Pancreas (tissue), 10 donors: ENCODE measurements at regions not wholly inside any gene's neighbourhood (a gene's known extent, or its start where the extent isn't known, plus 50 kb on each side); places are given as distances from the start of the nearest gene placed in this dataset.

Experiments used
- ATAC-seq, 4 donors: fragments of 200-7000 bp; cut with Tn5 transposase; one replicate each; pipeline versions ENCODE4 v1.8.0 to v1.9.1; 2020; ENCODE audit warnings: mild to moderate bottlenecking in 4 of 4, moderate library complexity in 4 of 4
- DNase-seq, 6 donors: peaks; one replicate each; pipeline ENCODE4 v3.0.0-alpha.2; 2020
- FAIRE-seq: peaks from 2 replicates; lab custom pipeline; 2012; peaks lifted over from hg19 to GRCh38; lab: Jason Lieb, UNC
- H3K27ac ChIP-seq, 4 donors: fragments of 200-600 bp; sonication (generic); 1 replicate in 3 of 4; 2 replicates in 1 of 4; pipeline versions ENCODE4 v1.5.0 to v1.8.0; 2020
- H3K27me3 ChIP-seq, 4 donors: fragments of 200-600 bp; one replicate each; pipeline ENCODE4 v1.8.0; 2021
- H3K36me3 ChIP-seq, 3 donors: fragments of 200-600 bp; sonication (generic) in 1 of 3; one replicate each; pipeline versions ENCODE4 v1.5.0 to v1.8.0; 2020 to 2021
- H3K4me1 ChIP-seq, 3 donors: fragments of 200-600 bp; one replicate each; pipeline ENCODE4 v1.8.0; 2021
- H3K4me3 ChIP-seq, 4 donors: fragments of 200-600 bp; sonication (generic) in 2 of 4; one replicate each; pipeline versions ENCODE4 v1.5.0 to v1.8.0; 2020 to 2021
- H3K9me3 ChIP-seq, 4 donors: fragments of 200-600 bp; one replicate each; pipeline ENCODE4 v1.8.0; 2021
- CTCF ChIP-seq, 4 donors: fragments of 200-600 bp; sonication (generic) in 3 of 4; IDR thresholded peaks; one replicate each; pipeline versions ENCODE4 v1.5.0 to v1.8.0; 2021; ENCODE audit warnings: antibody characterized with exemption in 4 of 4
- WGBS, 2 donors: extraction: QIAGEN DNeasy Blood & Tissue Kit; methylation state at CpG; one replicate each; pipeline ENCODE4 v1.1.7; 2013; 5-methylcytosine and 5-hydroxymethylcytosine counted together
- intact Hi-C, 3 donors: fragments of 100-400 bp; cut with DNase I; formaldehyde crosslinking; loops; one replicate each; pipeline versions ENCODE4 v1.11.1 to v1.14.2; 2022
- donor health status: healthy with polysubstance abuse.
- donor health status: DM: no; HTN: no; CAD: no; lungs with moderate emphysema.
- donor health status: DM: no; HTN: no; CAD: no.
- donor health status: control.
- donor health status: control.
- donor health status: Bipolar disorder and iron deficiency.
- donor health status: DM: yes; HTN: yes; CAD: no.
- donor health status: DM: no; HTN: no; CAD: no.
- donor health status: DM: no; HTN: no; CAD: no.
- donor health status: DM: yes; HTN: yes; CAD: no.

GRCh38 chr5:82335806-82336205, 57.7 kb upstream of the RPS23 start:
- H3K27ac ChIP-seq: no peak overlapping the region

GRCh38 chr5:82334856-82335255, 56.7 kb upstream of the RPS23 start:
- FAIRE-seq (no peak), ATAC-seq (peak in 1 of 4 donors; percentile 23), DNase-seq (no peak)
- no peaks in the 10 kb centered on the region for H3K4me1 ChIP-seq
- no peak overlapping the region for H3K27ac ChIP-seq
- no peak overlapping the region for H3K4me3 ChIP-seq
- TF ChIP-seq CTCF (IDR thresholded peaks at IDR 0.05): no peak
- H3K27me3 ChIP-seq: no peaks in the 10 kb centered on the region
- intact Hi-C loops: no loop called here
- no peaks in the 10 kb centered on the region for H3K36me3 ChIP-seq
- H3K9me3 ChIP-seq: no peaks in the 10 kb centered on the region
- WGBS, 2 donors: 61 to 70% methylated on average over 4 of the region's 4 CpGs

More at GRCh38 chr5:82335806-82336205, 57.7 kb upstream of the RPS23 start:
- ATAC-seq: no peak
- Histone ChIP-seq H3K36me3 (no peaks in the 10 kb centered on the region), H3K4me3 (no peak overlapping the region), H3K27me3 (no peaks in the 10 kb centered on the region), H3K9me3 (no peaks in the 10 kb centered on the region), H3K4me1 (no peaks in the 10 kb centered on the region)
- DNase-seq: no peak
- intact Hi-C loops: no loop called here
- no peak for TF ChIP-seq CTCF (IDR thresholded peaks at IDR 0.05)
- WGBS, 2 donors: 81 to 89% methylated on average over 5 of the region's 5 CpGs
- no peak for FAIRE-seq

- no peak overlapping the region for H3K4me3 ChIP-seq
- no peak overlapping the region for H3K27ac ChIP-seq
- DNase-seq (no peak), ATAC-seq (no peak), FAIRE-seq (no peak)
- H3K4me1 ChIP-seq: no peaks in the 10 kb centered on the region
- intact Hi-C loops: no loop called here
- TF ChIP-seq CTCF (IDR thresholded peaks at IDR 0.05): no peak
- 69 to 71% methylated on average over 5 of the region's 5 CpGs for WGBS, 2 donors
- no peaks in the 10 kb centered on the region for H3K36me3 ChIP-seq
- H3K27me3 ChIP-seq: no peaks in the 10 kb centered on the region
- H3K9me3 ChIP-seq: no peaks in the 10 kb centered on the region
Observed at GRCh38 chr5:82334085-82334692, 56.0 kb upstream of the RPS23 start.

GRCh38 chr5:82332886-82333615, 54.9 kb upstream of the RPS23 start:
- no peak for ATAC-seq
- FAIRE-seq: peak; percentile 5
- no peak for TF ChIP-seq CTCF (IDR thresholded peaks at IDR 0.05)
- no peaks in the 10 kb centered on the region for H3K36me3 ChIP-seq
- no peaks in the 10 kb centered on the region for H3K27me3 ChIP-seq
- intact Hi-C loops: no loop called here
- no peak overlapping the region for H3K27ac ChIP-seq
- H3K4me3 ChIP-seq: no peak overlapping the region
- H3K4me1 ChIP-seq: no peaks in the 10 kb centered on the region
- WGBS, 2 donors: 60 to 75% methylated on average over 2 of the region's 2 CpGs
- no peaks in the 10 kb centered on the region for H3K9me3 ChIP-seq
- no peak for DNase-seq
